Loucy (cell line): ENCODE measurements at regions not wholly inside any gene's neighbourhood (a gene's known extent, or its start where the extent isn't known, plus 50 kb on each side); places are given as distances from the start of the nearest gene placed in this dataset.

Experiments
- H2AFZ ChIP-seq: fragments of 200-600 bp; sonication (generic); 2 replicates; pipeline ENCODE4 v1.6.0; 2016; ENCODE audit warnings: antibody characterized with exemption, mild to moderate bottlenecking, low read length, moderate library complexity
- H3F3A ChIP-seq: fragments of 200-600 bp; 2 replicates; pipeline ENCODE4 v1.6.0; 2016; ENCODE audit warnings: antibody characterized with exemption, low read depth, mild to moderate bottlenecking
- H3K27me3 ChIP-seq: fragments of 200-600 bp; sonication (generic); 2 replicates; pipeline ENCODE4 v1.6.1; 2014; ENCODE audit warnings: low read length, mild to moderate bottlenecking; ENCODE audit not compliant: insufficient read depth, poor library complexity, severe bottlenecking
- H3K36me3 ChIP-seq: fragments of 200-600 bp; sonication (generic); 2 replicates; pipeline ENCODE4 v1.6.1; 2016; ENCODE audit warnings: low read length; ENCODE audit not compliant: insufficient read depth
- H3K4me1 ChIP-seq: fragments of 200-600 bp; sonication (generic); 2 replicates; pipeline ENCODE4 v1.5.1; 2014; ENCODE audit warnings: low read length, mild to moderate bottlenecking; ENCODE audit not compliant: insufficient read depth, poor library complexity, severe bottlenecking
- H3K4me2 ChIP-seq: fragments of 200-600 bp; sonication (generic); 2 replicates; pipeline ENCODE4 v1.6.0; 2014; ENCODE audit warnings: antibody characterized with exemption, low read length, low read depth, mild to moderate bottlenecking; ENCODE audit not compliant: poor library complexity, severe bottlenecking
- H3K4me3 ChIP-seq: fragments of 200-600 bp; sonication (generic); 2 replicates; pipeline ENCODE4 v1.5.1; 2014; ENCODE audit warnings: low read length, mild to moderate bottlenecking, mixed read lengths; ENCODE audit not compliant: poor library complexity, severe bottlenecking
- H3K79me2 ChIP-seq: fragments of 200-600 bp; sonication (generic); 2 replicates; pipeline ENCODE4 v1.6.1; 2014; ENCODE audit warnings: low read length; ENCODE audit not compliant: insufficient read depth
- H3K9ac ChIP-seq: fragments of 200-600 bp; sonication (generic); 2 replicates; pipeline ENCODE4 v1.6.0; 2014; ENCODE audit warnings: mild to moderate bottlenecking, low read depth, low read length, moderate library complexity; ENCODE audit not compliant: poor library complexity, severe bottlenecking
- H3K9me2 ChIP-seq: fragments of 200-600 bp; sonication (generic); replicated peaks from 2 replicates; pipeline ENCODE4 v1.6.1; 2016; ENCODE audit warnings: low read depth, low read length, mixed read lengths
- H3K9me3 ChIP-seq: fragments of 200-600 bp; sonication (generic); 2 replicates; pipeline ENCODE4 v1.6.1; 2014; ENCODE audit warnings: mild to moderate bottlenecking, antibody characterized with exemption, low read length, low read depth; ENCODE audit not compliant: insufficient read depth
- H4K20me1 ChIP-seq: fragments of 200-600 bp; sonication (generic); 2 replicates; pipeline ENCODE4 v1.6.0; 2014; ENCODE audit warnings: antibody characterized with exemption, low read length, mild to moderate bottlenecking; ENCODE audit not compliant: insufficient read depth, poor library complexity, severe bottlenecking
- EZH2phosphoT487 ChIP-seq: fragments of 200-600 bp; IDR thresholded peaks from 2 replicates; pipeline ENCODE4 v1.6.1; 2018; ENCODE audit warnings: antibody characterized with exemption, mild to moderate bottlenecking, moderate library complexity, borderline replicate concordance
- TF ChIP-seq, protein P1 (sequence below): fragments of 200-600 bp; sonication (generic); conservative IDR thresholded peaks from 2 replicates; pipeline ENCODE4 v1.5.1; 2014; ENCODE audit warnings: mild to moderate bottlenecking, antibody characterized with exemption, low read length

- TF ChIP-seq, protein P1, sequence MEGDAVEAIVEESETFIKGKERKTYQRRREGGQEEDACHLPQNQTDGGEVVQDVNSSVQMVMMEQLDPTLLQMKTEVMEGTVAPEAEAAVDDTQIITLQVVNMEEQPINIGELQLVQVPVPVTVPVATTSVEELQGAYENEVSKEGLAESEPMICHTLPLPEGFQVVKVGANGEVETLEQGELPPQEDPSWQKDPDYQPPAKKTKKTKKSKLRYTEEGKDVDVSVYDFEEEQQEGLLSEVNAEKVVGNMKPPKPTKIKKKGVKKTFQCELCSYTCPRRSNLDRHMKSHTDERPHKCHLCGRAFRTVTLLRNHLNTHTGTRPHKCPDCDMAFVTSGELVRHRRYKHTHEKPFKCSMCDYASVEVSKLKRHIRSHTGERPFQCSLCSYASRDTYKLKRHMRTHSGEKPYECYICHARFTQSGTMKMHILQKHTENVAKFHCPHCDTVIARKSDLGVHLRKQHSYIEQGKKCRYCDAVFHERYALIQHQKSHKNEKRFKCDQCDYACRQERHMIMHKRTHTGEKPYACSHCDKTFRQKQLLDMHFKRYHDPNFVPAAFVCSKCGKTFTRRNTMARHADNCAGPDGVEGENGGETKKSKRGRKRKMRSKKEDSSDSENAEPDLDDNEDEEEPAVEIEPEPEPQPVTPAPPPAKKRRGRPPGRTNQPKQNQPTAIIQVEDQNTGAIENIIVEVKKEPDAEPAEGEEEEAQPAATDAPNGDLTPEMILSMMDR: no peak
- no peak for TF ChIP-seq EZH2phosphoT487
- no peaks in the 10 kb centered on the region for H3K36me3 ChIP-seq
- H2AFZ ChIP-seq: no peak overlapping the region
- no peak overlapping the region for H3K4me3 ChIP-seq
- no peaks in the 10 kb centered on the region for H3K27me3 ChIP-seq
- no peaks in the 10 kb centered on the region for H3K9me2 ChIP-seq
- H4K20me1 ChIP-seq: no peaks in the 10 kb centered on the region
- no peaks in the 10 kb centered on the region for H3F3A ChIP-seq
- H3K79me2 ChIP-seq: no peaks in the 10 kb centered on the region
- H3K9me3 ChIP-seq: 0 out of 2 replicates have a peak, but pooled peaks cover 15% of the 10 kb centered on the region
- no peak overlapping the region for H3K4me2 ChIP-seq
- no peaks in the 10 kb centered on the region for H3K4me1 ChIP-seq
- H3K9ac ChIP-seq: no peak overlapping the region
These were observed 91.8 kb upstream of the TRPM1 start for GRCh38 chr15:31193291-31193690.

DNA sequence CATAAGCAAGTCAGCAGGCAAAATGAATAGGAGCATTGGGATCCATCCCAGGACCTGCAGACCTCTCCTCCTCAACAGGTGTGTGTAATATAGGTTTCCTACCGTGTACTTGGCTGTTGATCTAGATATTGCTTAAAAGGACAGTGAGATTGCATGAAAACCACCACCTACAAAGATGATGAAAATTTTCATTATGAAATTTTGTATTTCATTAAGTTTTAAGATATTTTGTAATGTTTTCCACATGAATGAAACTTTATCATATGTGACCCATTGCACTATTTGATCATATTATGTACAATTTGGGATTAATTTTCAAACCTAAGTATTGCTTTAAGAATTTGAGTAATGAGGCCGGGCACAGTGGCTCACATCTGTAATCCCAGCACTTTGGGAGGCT is 94.3 kb upstream of the TRPM1 start:
- no peak for TF ChIP-seq EZH2phosphoT487
- TF ChIP-seq, protein P1: no peak
- Histone ChIP-seq H3K4me3 (no peak overlapping the region), H3K27me3 (no peaks in the 10 kb centered on the region), H3K9me2 (no peaks in the 10 kb centered on the region), H3F3A (no peaks in the 10 kb centered on the region), H3K4me2 (no peak overlapping the region), H3K79me2 (no peaks in the 10 kb centered on the region), H2AFZ (no peak overlapping the region), H4K20me1 (no peaks in the 10 kb centered on the region), H3K9ac (no peak overlapping the region), H3K36me3 (no peaks in the 10 kb centered on the region), H3K9me3 (no peaks in the 10 kb centered on the region), H3K4me1 (no peaks in the 10 kb centered on the region)

GRCh38 chr15:31197497-31198414 is 96.2 kb upstream of the TRPM1 start:
- Histone ChIP-seq H3K4me3 (no peak overlapping the region), H3K4me2 (no peak overlapping the region), H2AFZ (no peak overlapping the region), H3K36me3 (no peaks in the 10 kb centered on the region), H3K9me2 (no peaks in the 10 kb centered on the region), H3F3A (no peaks in the 10 kb centered on the region), H3K9me3 (no peaks in the 10 kb centered on the region), H4K20me1 (no peaks in the 10 kb centered on the region), H3K27me3 (no peaks in the 10 kb centered on the region), H3K4me1 (no peaks in the 10 kb centered on the region), H3K9ac (no peak overlapping the region), H3K79me2 (no peaks in the 10 kb centered on the region)
- TF ChIP-seq EZH2phosphoT487: no peak
- TF ChIP-seq, protein P1: peak; percentile 90
